Effector memory CD4-positive, alpha-beta T cell (primary cell): ENCODE measurements at regions not wholly inside any gene's neighbourhood (a gene's known extent, or its start where the extent isn't known, plus 50 kb on each side); places are given as distances from the start of the nearest gene placed in this dataset.
"Not testable (repeated sequence)": the region's sequence is repeated elsewhere in the genome, so short reads cannot be mapped to it uniquely, and the experiment has no call there.

Experiments used
- DNase-seq, 3 donors: peaks; one replicate each; pipeline ENCODE4 v3.0.0-alpha.2; 2020
- H3K27ac ChIP-seq: 2 replicates; pipeline ENCODE4 v1.7.0; 2013; ENCODE audit warnings: mild to moderate bottlenecking, low read length, moderate library complexity; ENCODE audit not compliant: insufficient read depth, poor library complexity, severe bottlenecking
- H3K27me3 ChIP-seq: replicated peaks from 2 replicates; pipeline ENCODE4 v1.7.0; 2013; ENCODE audit warnings: mild to moderate bottlenecking, low read length; ENCODE audit not compliant: insufficient read depth, control insufficient read depth, poor library complexity, severe bottlenecking
- H3K36me3 ChIP-seq: 2 replicates; pipeline ENCODE4 v1.7.0; 2013; ENCODE audit warnings: mild to moderate bottlenecking, low read length, moderate library complexity; ENCODE audit not compliant: control insufficient read depth, insufficient read depth
- H3K4me1 ChIP-seq: 2 replicates; pipeline ENCODE4 v1.7.0; 2013; ENCODE audit warnings: low read length, mild to moderate bottlenecking; ENCODE audit not compliant: control insufficient read depth, insufficient read depth, poor library complexity, severe bottlenecking
- H3K4me3 ChIP-seq: 2 replicates; pipeline ENCODE4 v1.7.0; 2013; ENCODE audit warnings: low read length, low read depth, mild to moderate bottlenecking; ENCODE audit not compliant: insufficient read depth, poor library complexity, severe bottlenecking
- H3K9me3 ChIP-seq: 2 replicates; pipeline ENCODE4 v1.7.0; 2013; ENCODE audit warnings: mild to moderate bottlenecking, low read length, moderate library complexity; ENCODE audit not compliant: control insufficient read depth

GRCh38 chr10:44747593-44748172 lies 163.5 kb upstream of the TMEM72 start:
- H3K27ac ChIP-seq: no peak overlapping the region
- H3K36me3 ChIP-seq: no peaks in the 10 kb centered on the region
- H3K4me3 ChIP-seq: no peak overlapping the region
- DNase-seq: no peak
- H3K4me1 ChIP-seq: no peaks in the 10 kb centered on the region
- H3K9me3 ChIP-seq: no peaks in the 10 kb centered on the region
- H3K27me3 ChIP-seq: no peaks in the 10 kb centered on the region

- Histone ChIP-seq H3K4me3 (no peak overlapping the region), H3K4me1 (no peaks in the 10 kb centered on the region), H3K27me3 (no peaks in the 10 kb centered on the region), H3K36me3 (no peaks in the 10 kb centered on the region), H3K9me3 (no peaks in the 10 kb centered on the region), H3K27ac (no peak overlapping the region)
- no peak for DNase-seq
Measured at GRCh38 chr10:44749151-44749550, 162.0 kb upstream of the TMEM72 start.

GRCh38 chr10:44752451-44753441 lies 158.4 kb upstream of the TMEM72 start:
- no peaks in the 10 kb centered on the region for H3K4me1 ChIP-seq
- H3K36me3 ChIP-seq: no peaks in the 10 kb centered on the region
- no peaks in the 10 kb centered on the region for H3K9me3 ChIP-seq
- no peaks in the 10 kb centered on the region for H3K27me3 ChIP-seq
- DNase-seq: no peak
- H3K27ac ChIP-seq: no peak overlapping the region
- H3K4me3 ChIP-seq: no peak overlapping the region

GRCh38 chr10:44754355-44754754 lies 156.8 kb upstream of the TMEM72 start:
- H3K4me3 ChIP-seq, DNase-seq, H3K27me3 ChIP-seq, H3K9me3 ChIP-seq, H3K36me3 ChIP-seq, H3K4me1 ChIP-seq, H3K27ac ChIP-seq: not testable (repeated sequence)

- Histone ChIP-seq H3K9me3 (no peaks in the 10 kb centered on the region), H3K27me3 (no peaks in the 10 kb centered on the region), H3K27ac (no peak overlapping the region), H3K36me3 (no peaks in the 10 kb centered on the region), H3K4me3 (no peak overlapping the region), H3K4me1 (no peaks in the 10 kb centered on the region)
- DNase-seq: no peak
Measured at GRCh38 chr10:44755481-44755880, 155.7 kb upstream of the TMEM72 start.

- Histone ChIP-seq H3K27ac (no peak overlapping the region), H3K4me3 (no peak overlapping the region), H3K36me3 (no peaks in the 10 kb centered on the region), H3K9me3 (no peaks in the 10 kb centered on the region), H3K27me3 (no peaks in the 10 kb centered on the region), H3K4me1 (no peaks in the 10 kb centered on the region)
- DNase-seq: no peak
Measured at GRCh38 chr10:44756216-44756615, 154.9 kb upstream of the TMEM72 start.

- Histone ChIP-seq H3K9me3 (no peaks in the 10 kb centered on the region), H3K4me1 (no peaks in the 10 kb centered on the region), H3K4me3 (no peak overlapping the region), H3K36me3 (no peaks in the 10 kb centered on the region), H3K27ac (no peak overlapping the region), H3K27me3 (no peaks in the 10 kb centered on the region)
- no peak for DNase-seq
Measured at GRCh38 chr10:44757551-44758205, 153.5 kb upstream of the TMEM72 start.

- Histone ChIP-seq H3K36me3 (no peaks in the 10 kb centered on the region), H3K27me3 (no peaks in the 10 kb centered on the region), H3K27ac (no peak overlapping the region), H3K4me1 (no peaks in the 10 kb centered on the region), H3K4me3 (no peak overlapping the region), H3K9me3 (no peaks in the 10 kb centered on the region)
- no peak for DNase-seq
Measured at GRCh38 chr10:44759122-44759521, 152.0 kb upstream of the TMEM72 start.

GRCh38 chr10:44760513-44760912 lies 150.6 kb upstream of the TMEM72 start:
- Histone ChIP-seq H3K36me3 (no peaks in the 10 kb centered on the region), H3K9me3 (no peaks in the 10 kb centered on the region), H3K27me3 (no peaks in the 10 kb centered on the region), H3K4me3 (no peak overlapping the region), H3K4me1 (no peaks in the 10 kb centered on the region), H3K27ac (no peak overlapping the region)
- no peak for DNase-seq

- H3K27ac ChIP-seq: no peak overlapping the region
- no peaks in the 10 kb centered on the region for H3K36me3 ChIP-seq
- no peaks in the 10 kb centered on the region for H3K27me3 ChIP-seq
- H3K9me3 ChIP-seq: no peaks in the 10 kb centered on the region
- H3K4me1 ChIP-seq: no peaks in the 10 kb centered on the region
- no peak for DNase-seq
- no peak overlapping the region for H3K4me3 ChIP-seq
Measured at GRCh38 chr10:44761076-44761475, 150.1 kb upstream of the TMEM72 start.
